ENCODE measurements at regions not wholly inside any gene's neighbourhood (a gene's known extent, or its start where the extent isn't known, plus 50 kb on each side); places are given as distances from the start of the nearest gene placed in this dataset.

DNA sequence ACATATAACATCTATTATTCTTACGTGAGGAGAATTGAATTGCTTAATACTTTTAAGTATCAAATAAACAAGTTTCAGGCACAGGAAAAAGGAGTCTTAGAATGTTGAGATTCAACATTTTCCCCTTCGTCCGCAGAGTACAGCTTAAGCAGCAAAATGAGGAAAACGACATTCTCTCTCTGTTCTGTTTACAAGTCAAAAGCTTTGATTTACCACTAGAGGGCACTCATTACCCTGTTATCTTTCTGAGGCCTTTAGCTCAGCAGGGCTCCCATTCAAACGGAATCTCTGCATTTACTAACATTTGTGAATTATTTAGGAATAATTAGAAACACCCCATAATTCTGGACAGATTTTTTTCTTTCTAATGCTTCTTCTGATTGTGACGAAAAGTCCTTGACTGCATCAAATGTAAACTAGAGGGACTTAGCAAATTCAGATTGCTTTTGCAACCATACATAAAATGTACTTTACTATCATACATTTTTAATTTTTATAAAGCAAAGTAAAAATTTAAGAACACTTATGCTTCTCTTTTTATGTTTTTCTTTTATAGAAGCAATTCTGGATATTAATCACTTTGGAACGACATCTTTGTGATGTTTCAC, 75.0 kb downstream of the JRKL start:
- no peaks in the 10 kb centered on the region for H3K4me1 Mint-ChIP-seq (ENCODE audit: low read depth)
- H3K27ac Mint-ChIP-seq: no peak overlapping the region
- peaks cover 2% of the 10 kb centered on the region; the same call in 1 of the 2 replicates for H3K27me3 Mint-ChIP-seq (ENCODE audit: insufficient read depth)
- H3K36me3 Mint-ChIP-seq (ENCODE audit: low read depth): no peaks in the 10 kb centered on the region
- DNase-seq: peak; percentile 70
- TF ChIP-seq, protein P1, sequence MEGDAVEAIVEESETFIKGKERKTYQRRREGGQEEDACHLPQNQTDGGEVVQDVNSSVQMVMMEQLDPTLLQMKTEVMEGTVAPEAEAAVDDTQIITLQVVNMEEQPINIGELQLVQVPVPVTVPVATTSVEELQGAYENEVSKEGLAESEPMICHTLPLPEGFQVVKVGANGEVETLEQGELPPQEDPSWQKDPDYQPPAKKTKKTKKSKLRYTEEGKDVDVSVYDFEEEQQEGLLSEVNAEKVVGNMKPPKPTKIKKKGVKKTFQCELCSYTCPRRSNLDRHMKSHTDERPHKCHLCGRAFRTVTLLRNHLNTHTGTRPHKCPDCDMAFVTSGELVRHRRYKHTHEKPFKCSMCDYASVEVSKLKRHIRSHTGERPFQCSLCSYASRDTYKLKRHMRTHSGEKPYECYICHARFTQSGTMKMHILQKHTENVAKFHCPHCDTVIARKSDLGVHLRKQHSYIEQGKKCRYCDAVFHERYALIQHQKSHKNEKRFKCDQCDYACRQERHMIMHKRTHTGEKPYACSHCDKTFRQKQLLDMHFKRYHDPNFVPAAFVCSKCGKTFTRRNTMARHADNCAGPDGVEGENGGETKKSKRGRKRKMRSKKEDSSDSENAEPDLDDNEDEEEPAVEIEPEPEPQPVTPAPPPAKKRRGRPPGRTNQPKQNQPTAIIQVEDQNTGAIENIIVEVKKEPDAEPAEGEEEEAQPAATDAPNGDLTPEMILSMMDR (IDR thresholded peaks at IDR 0.05): peak; percentile 91
- H3K4me3 Mint-ChIP-seq: peak overlapping the region; percentile 79
- H3K9me3 Mint-ChIP-seq: no peaks in the 10 kb centered on the region

DNA sequence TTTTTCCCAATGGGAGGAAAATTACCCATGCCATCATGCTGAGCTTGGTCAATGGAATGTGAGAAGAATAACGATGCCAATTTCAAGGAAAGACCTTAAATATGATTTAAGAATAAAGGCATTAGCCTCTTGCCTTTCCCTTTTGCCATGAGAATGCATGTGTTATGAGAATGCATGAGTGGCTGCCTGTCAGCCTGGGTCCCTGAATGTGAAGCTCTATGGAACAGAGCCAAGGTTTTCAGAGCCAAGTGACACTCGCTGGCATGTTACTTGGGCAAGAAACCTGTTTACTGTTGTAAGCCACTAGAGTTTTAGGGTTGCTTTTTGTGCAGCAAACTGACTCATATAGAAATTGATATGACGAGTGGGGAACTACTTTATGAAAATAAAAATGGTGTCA, 75.7 kb downstream of the JRKL start:
- Mint-ChIP-seq H3K36me3 (ENCODE audit: low read depth) (no peaks in the 10 kb centered on the region), H3K9me3 (no peaks in the 10 kb centered on the region), H3K4me3 (no peak overlapping the region), H3K27me3 (ENCODE audit: insufficient read depth) (peaks cover 2% of the 10 kb centered on the region; the same call in 1 of the 2 replicates), H3K27ac (no peak overlapping the region), H3K4me1 (ENCODE audit: low read depth) (0 out of 2 replicates have a peak, but pooled peaks cover 2% of the 10 kb centered on the region)
- TF ChIP-seq, protein P1 (IDR thresholded peaks at IDR 0.05): no peak
- no peak for DNase-seq

DNA sequence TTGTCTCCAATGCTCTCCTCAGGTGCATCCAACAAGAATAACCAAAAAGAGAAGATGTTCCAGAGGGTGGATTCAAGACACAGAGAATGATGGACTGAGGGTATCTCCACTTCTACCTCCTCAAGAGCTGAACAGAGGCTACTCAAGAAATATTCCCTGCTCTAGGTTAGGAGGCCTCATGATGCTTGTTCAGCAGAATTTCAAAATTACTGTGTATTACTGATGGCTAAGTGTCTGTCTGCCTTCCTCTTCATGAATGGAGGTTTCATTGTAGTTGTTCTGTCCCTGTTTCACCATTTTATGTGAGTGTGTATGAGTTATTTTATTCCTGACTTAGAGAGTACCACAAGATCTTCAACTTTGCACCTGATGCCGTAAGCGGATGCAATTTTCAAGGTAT, 76.8 kb downstream of the JRKL start:
- 0 out of 2 replicates have a peak, but pooled peaks cover 5% of the 10 kb centered on the region for H3K4me1 Mint-ChIP-seq (ENCODE audit: low read depth)
- H3K27ac Mint-ChIP-seq: no peak overlapping the region
- H3K36me3 Mint-ChIP-seq (ENCODE audit: low read depth): no peaks in the 10 kb centered on the region
- TF ChIP-seq, protein P1 (IDR thresholded peaks at IDR 0.05): no peak
- no peaks in the 10 kb centered on the region for H3K9me3 Mint-ChIP-seq
- no peak for DNase-seq
- no peak overlapping the region for H3K4me3 Mint-ChIP-seq
- peaks cover 2% of the 10 kb centered on the region; the same call in 1 of the 2 replicates for H3K27me3 Mint-ChIP-seq (ENCODE audit: insufficient read depth)

DNA sequence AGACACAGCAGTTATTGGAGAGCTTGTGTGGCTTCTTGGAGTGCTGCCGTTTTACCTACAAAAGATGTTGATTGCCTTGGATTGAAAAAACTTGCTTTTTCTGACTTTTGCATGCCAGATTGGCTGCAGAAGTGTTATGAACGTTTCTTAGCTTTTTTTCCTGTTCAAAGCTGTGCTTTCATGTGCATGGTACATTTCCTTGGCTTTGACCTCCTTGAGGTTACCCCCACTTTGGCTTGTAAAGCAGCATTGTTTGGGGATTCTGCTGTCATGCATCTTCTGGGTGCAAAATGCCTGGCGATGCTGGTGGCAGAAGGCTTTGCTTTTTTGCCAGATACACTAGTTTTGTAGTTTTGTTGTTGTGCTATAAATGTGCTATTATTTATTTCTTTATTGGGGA, 80.0 kb downstream of the JRKL start:
- Mint-ChIP-seq H3K36me3 (ENCODE audit: low read depth) (no peaks in the 10 kb centered on the region), H3K27ac (no peak overlapping the region), H3K9me3 (no peaks in the 10 kb centered on the region; the same call in 1 of the 2 replicates), H3K4me3 (no peak overlapping the region), H3K27me3 (ENCODE audit: insufficient read depth) (no peaks in the 10 kb centered on the region; the same call in 1 of the 2 replicates), H3K4me1 (ENCODE audit: low read depth) (0 out of 2 replicates have a peak, but pooled peaks cover 5% of the 10 kb centered on the region)
- TF ChIP-seq, protein P1 (IDR thresholded peaks at IDR 0.05): no peak
- no peak for DNase-seq

DNA sequence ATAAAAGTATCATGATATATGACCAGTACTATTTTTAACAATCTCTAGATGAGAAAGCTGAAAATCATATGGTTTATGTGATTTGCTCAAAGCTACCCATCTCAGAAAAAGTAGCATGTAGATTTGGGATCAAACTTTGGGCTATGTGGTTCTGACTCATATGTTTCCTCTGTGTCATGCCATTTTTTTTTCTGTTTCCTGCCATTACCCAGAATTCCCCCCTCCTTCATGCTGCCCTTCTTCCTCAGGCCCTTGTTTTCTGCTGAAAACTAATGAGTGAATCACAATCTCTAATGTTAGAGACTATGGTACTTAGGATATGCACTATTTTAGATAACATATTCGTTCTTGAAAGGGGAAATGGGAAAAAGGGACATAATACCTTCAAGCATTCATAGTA, 80.7 kb downstream of the JRKL start:
- Mint-ChIP-seq H3K4me3 (no peak overlapping the region), H3K27ac (no peak overlapping the region), H3K9me3 (no peaks in the 10 kb centered on the region; the same call in 1 of the 2 replicates), H3K4me1 (ENCODE audit: low read depth) (0 out of 2 replicates have a peak, but pooled peaks cover 5% of the 10 kb centered on the region), H3K27me3 (ENCODE audit: insufficient read depth) (no peaks in the 10 kb centered on the region; the same call in 1 of the 2 replicates), H3K36me3 (ENCODE audit: low read depth) (no peaks in the 10 kb centered on the region)
- DNase-seq: no peak
- TF ChIP-seq, protein P1 (IDR thresholded peaks at IDR 0.05): no peak
